GM20000 (cell line): ENCODE measurements at regions not wholly inside any gene's neighbourhood (a gene's known extent, or its start where the extent isn't known, plus 50 kb on each side); places are given as distances from the start of the nearest gene placed in this dataset.

Source experiments
- DNase-seq: peaks from one replicate; pipeline ENCODE4 v3.0.0; 2012; ENCODE audit warnings: low spot score
- CTCF ChIP-seq: IDR thresholded peaks from 2 replicates; pipeline ENCODE4 v1.5.1; 2012; ENCODE audit warnings: mild to moderate bottlenecking, control low read depth; ENCODE audit errors: extremely low read depth, missing control alignments

GRCh38 chr2:167706800-167707199 lies 540.6 kb downstream of the STK39 start:
- DNase-seq = no peak
- no peak for TF ChIP-seq CTCF

GRCh38 chr2:167703441-167703840 lies 544.0 kb downstream of the STK39 start:
- no peak for TF ChIP-seq CTCF
- no peak for DNase-seq

- TF ChIP-seq CTCF = no peak
Observed at GRCh38 chr2:167702227-167702626, 545.2 kb downstream of the STK39 start.

GRCh38 chr2:167701651-167702050 lies 545.7 kb downstream of the STK39 start:
- no peak for TF ChIP-seq CTCF
- DNase-seq = no peak

More at GRCh38 chr2:167702227-167702626, 545.2 kb downstream of the STK39 start:
- no peak for DNase-seq

GRCh38 chr2:167697948-167698347 lies 549.4 kb downstream of the STK39 start:
- DNase-seq = no peak

GRCh38 chr2:167697194-167697593 lies 550.2 kb downstream of the STK39 start:
- DNase-seq = no peak
- no peak for TF ChIP-seq CTCF

More at GRCh38 chr2:167697948-167698347, 549.4 kb downstream of the STK39 start:
- no peak for TF ChIP-seq CTCF

- TF ChIP-seq CTCF = no peak
- DNase-seq = no peak
Observed at GRCh38 chr2:167692936-167693335, 554.5 kb downstream of the STK39 start.

GRCh38 chr2:167692191-167692590 lies 555.2 kb downstream of the STK39 start:
- no peak for DNase-seq
- no peak for TF ChIP-seq CTCF
